Activated CD8-positive, alpha-beta T cell treated with anti-CD3 and anti-CD28 coated beads for 36 hours (primary cell): ENCODE measurements at regions not wholly inside any gene's neighbourhood (a gene's known extent, or its start where the extent isn't known, plus 50 kb on each side); places are given as distances from the start of the nearest gene placed in this dataset.
"Not testable (repeated sequence)": the region's sequence is repeated elsewhere in the genome, so short reads cannot be mapped to it uniquely, and the experiment has no call there.

Source experiments
- ATAC-seq: fragments of 200-7000 bp; cut with Tn5 transposase; one replicate; pipeline ENCODE4 v1.10.0; 2021; ENCODE audit warnings: mild to moderate bottlenecking, moderate library complexity
- CTCF ChIA-PET: fragments of 350-600 bp; sonication (Branson Sonifier 250); formaldehyde crosslinking; loops from one replicate; lab custom pipeline; 2021; ENCODE audit warnings: antibody characterized with exemption; lab: Charles Lee
- POLR2A ChIA-PET: fragments of 350-600 bp; sonication (Branson Sonifier 250); formaldehyde crosslinking; loops from one replicate; lab custom pipeline; 2021; ENCODE audit warnings: antibody characterized with exemption; lab: Charles Lee
- DNase-seq: peaks from one replicate; pipeline ENCODE4 v3.0.0-alpha.2; 2020
- H3K27ac Mint-ChIP-seq: one replicate; pipeline ENCODE4 v1.8.0; 2021; ENCODE audit warnings: mild to moderate bottlenecking, mixed read lengths
- H3K27me3 Mint-ChIP-seq: one replicate; pipeline ENCODE4 v1.8.0; 2021; ENCODE audit warnings: mixed read lengths
- H3K36me3 Mint-ChIP-seq: one replicate; pipeline ENCODE4 v1.8.0; 2021; ENCODE audit warnings: low read depth, mixed read lengths
- H3K4me1 Mint-ChIP-seq: one replicate; pipeline ENCODE4 v1.8.0; 2021; ENCODE audit warnings: low read depth, mixed read lengths
- H3K4me3 Mint-ChIP-seq: one replicate; pipeline ENCODE4 v1.8.0; 2021; ENCODE audit warnings: mild to moderate bottlenecking, moderate library complexity, mixed read lengths
- H3K9me3 Mint-ChIP-seq: one replicate; pipeline ENCODE4 v1.8.0; 2021; ENCODE audit warnings: mixed read lengths
- intact Hi-C: fragments of 100-400 bp; cut with micrococcal nuclease; formaldehyde crosslinking; loops from one replicate; pipeline ENCODE4 v1.10.0; 2022
- TF ChIP-seq, protein P1 (sequence below): fragments of 200-600 bp; IDR thresholded peaks from one replicate; pipeline ENCODE4 v1.8.0; 2022; ENCODE audit warnings: antibody characterized with exemption, mild to moderate bottlenecking

- ChIA-PET POLR2A (no interaction called here), CTCF (no interaction called here)
- Mint-ChIP-seq H3K9me3 (peaks cover 2% of the 10 kb centered on the region), H3K4me1 (no peaks in the 10 kb centered on the region), H3K36me3 (no peaks in the 10 kb centered on the region), H3K27ac (no peak overlapping the region), H3K4me3 (no peak overlapping the region), H3K27me3 (peaks cover 3% of the 10 kb centered on the region)
- TF ChIP-seq, protein P1, sequence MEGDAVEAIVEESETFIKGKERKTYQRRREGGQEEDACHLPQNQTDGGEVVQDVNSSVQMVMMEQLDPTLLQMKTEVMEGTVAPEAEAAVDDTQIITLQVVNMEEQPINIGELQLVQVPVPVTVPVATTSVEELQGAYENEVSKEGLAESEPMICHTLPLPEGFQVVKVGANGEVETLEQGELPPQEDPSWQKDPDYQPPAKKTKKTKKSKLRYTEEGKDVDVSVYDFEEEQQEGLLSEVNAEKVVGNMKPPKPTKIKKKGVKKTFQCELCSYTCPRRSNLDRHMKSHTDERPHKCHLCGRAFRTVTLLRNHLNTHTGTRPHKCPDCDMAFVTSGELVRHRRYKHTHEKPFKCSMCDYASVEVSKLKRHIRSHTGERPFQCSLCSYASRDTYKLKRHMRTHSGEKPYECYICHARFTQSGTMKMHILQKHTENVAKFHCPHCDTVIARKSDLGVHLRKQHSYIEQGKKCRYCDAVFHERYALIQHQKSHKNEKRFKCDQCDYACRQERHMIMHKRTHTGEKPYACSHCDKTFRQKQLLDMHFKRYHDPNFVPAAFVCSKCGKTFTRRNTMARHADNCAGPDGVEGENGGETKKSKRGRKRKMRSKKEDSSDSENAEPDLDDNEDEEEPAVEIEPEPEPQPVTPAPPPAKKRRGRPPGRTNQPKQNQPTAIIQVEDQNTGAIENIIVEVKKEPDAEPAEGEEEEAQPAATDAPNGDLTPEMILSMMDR, result no peak
- intact Hi-C loops, result no loop called here
- ATAC-seq (no peak), DNase-seq (no peak)
Measured at GRCh38 chr3:137854533-137855261, 90.6 kb downstream of the SOX14 start.

DNA sequence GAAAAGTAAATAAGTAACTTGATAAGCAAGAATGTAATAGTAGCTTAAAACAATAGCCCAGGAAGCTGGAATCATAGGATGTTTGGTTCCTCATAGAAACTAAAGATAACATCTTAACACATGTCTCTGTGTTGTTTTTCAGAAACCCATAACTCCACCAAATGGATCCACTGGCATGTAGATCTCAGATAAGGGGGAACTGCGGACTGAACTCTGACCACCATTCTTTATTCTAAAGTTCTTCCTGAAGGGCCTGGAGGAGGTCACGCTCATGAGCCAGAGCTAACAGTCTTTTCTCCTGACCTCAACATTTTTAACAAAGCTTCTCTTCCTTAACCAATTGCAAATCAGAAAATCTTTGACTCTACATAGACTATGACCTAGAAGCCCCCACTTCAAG lies 101.9 kb downstream of the SOX14 start:
- DNase-seq (no peak), ATAC-seq (no peak)
- POLR2A ChIA-PET, result no interaction called here
- Mint-ChIP-seq H3K9me3 (peaks cover 8% of the 10 kb centered on the region), H3K36me3 (peaks cover 1% of the 10 kb centered on the region), H3K4me1 (no peaks in the 10 kb centered on the region), H3K4me3 (no peak overlapping the region), H3K27me3 (no peaks in the 10 kb centered on the region), H3K27ac (no peak overlapping the region)
- CTCF ChIA-PET, result no interaction called here
- TF ChIP-seq, protein P1, result no peak
- intact Hi-C loops, result no loop called here

DNA sequence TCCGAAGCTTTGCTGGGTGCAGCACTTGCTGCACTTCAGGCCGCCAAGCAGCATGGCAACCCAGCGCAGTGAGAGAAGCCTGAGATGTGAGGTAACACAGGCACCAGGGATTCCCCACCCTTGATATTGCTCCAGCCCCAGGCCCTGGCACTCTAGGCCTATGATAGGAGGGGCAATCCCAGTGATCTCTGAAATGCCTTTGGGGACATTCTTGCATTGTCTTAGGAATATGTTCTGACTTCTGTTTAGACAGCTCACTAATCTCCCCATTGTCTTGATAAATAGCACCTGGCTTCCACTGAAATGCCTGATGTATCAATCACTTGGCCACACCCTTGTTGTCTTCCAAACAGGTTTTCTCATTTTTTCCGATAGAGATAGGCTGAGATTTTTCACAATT lies 102.8 kb downstream of the SOX14 start:
- POLR2A ChIA-PET, result no interaction called here
- ATAC-seq, result no peak
- TF ChIP-seq, protein P1, result no peak
- CTCF ChIA-PET, result no interaction called here
- H3K36me3 Mint-ChIP-seq, result peaks cover 1% of the 10 kb centered on the region
- no peaks in the 10 kb centered on the region for H3K4me1 Mint-ChIP-seq
- no peaks in the 10 kb centered on the region for H3K27me3 Mint-ChIP-seq
- H3K9me3 Mint-ChIP-seq, result peaks cover 15% of the 10 kb centered on the region
- DNase-seq, result no peak
- no peak overlapping the region for H3K27ac Mint-ChIP-seq
- intact Hi-C loops, result no loop called here
- H3K4me3 Mint-ChIP-seq, result no peak overlapping the region

DNA sequence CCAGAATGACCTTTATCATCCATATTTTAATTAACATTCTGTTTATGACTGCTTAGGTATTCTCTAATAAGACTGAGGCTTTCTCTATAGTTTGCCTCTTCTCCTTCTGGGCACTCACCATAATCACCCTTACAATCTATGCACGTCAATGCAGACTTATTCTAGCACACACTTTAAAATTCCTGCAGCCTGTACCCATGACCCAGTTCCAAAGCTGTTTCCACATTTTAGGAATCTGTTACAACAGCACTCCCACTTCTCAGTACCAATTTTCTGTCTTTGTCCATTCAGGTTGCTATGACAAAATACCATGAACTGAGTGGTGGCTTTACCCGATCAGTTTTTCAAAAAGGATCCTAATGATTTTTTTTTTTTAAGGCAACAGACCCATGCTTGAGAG lies 103.5 kb downstream of the SOX14 start:
- H3K4me3 Mint-ChIP-seq, result no peak overlapping the region
- no peak for DNase-seq
- ChIA-PET CTCF (no interaction called here), POLR2A (no interaction called here)
- intact Hi-C loops, result no loop called here
- peaks cover 18% of the 10 kb centered on the region for H3K9me3 Mint-ChIP-seq
- H3K4me1 Mint-ChIP-seq, result no peaks in the 10 kb centered on the region
- H3K27me3 Mint-ChIP-seq, result no peaks in the 10 kb centered on the region
- peaks cover 1% of the 10 kb centered on the region for H3K36me3 Mint-ChIP-seq
- TF ChIP-seq, protein P1, result no peak
- ATAC-seq, result no peak
- H3K27ac Mint-ChIP-seq, result no peak overlapping the region

- H3K4me3 Mint-ChIP-seq, result no peak overlapping the region
- peaks cover 1% of the 10 kb centered on the region for H3K36me3 Mint-ChIP-seq
- CTCF ChIA-PET, result no interaction called here
Measured at GRCh38 chr3:137869022-137869421, 104.9 kb downstream of the SOX14 start.

DNA sequence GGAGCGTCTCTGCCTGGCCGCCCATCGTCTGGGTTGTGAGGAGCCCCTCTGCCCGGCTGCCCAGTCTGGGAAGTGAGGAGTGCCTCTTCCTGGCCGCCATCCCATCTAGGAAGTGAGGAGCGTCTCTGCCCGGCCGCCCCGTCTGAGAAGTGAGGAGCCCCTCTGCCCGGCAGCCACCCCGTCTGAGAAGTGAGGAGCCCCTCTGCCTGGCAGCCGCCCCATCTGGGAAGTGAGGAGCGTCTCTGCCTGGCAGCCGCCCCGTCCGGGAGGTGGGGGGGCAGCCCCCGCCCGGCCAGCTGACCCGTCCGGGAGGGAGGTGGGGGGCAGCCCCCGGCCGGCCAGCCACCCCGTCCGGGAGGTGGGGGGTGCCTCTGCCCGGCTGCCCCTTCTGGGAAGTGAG lies 108.5 kb downstream of the SOX14 start:
- H3K27me3 Mint-ChIP-seq, intact Hi-C loops, ATAC-seq, H3K4me1 Mint-ChIP-seq, DNase-seq, H3K4me3 Mint-ChIP-seq, POLR2A ChIA-PET, H3K27ac Mint-ChIP-seq, H3K36me3 Mint-ChIP-seq: not testable (repeated sequence)
- H3K9me3 Mint-ChIP-seq, result peaks cover 30% of the 10 kb centered on the region
- CTCF ChIA-PET, result interaction anchor here (0.7 kb wide), 1 partner anchor 252 kb away, joined by 4 read pairs; no protein-coding TSS in a partner anchor

More at GRCh38 chr3:137869022-137869421, 104.9 kb downstream of the SOX14 start:
- Mint-ChIP-seq H3K9me3 (peaks cover 22% of the 10 kb centered on the region), H3K27me3 (no peaks in the 10 kb centered on the region), H3K27ac (no peak overlapping the region), H3K4me1 (no peaks in the 10 kb centered on the region)
- TF ChIP-seq, protein P1, result no peak
- POLR2A ChIA-PET, result no interaction called here
- ATAC-seq (no peak), DNase-seq (no peak)
- intact Hi-C loops, result no loop called here

- H3K4me1 Mint-ChIP-seq, intact Hi-C loops, H3K27me3 Mint-ChIP-seq, CTCF ChIA-PET, H3K4me3 Mint-ChIP-seq, H3K27ac Mint-ChIP-seq, H3K36me3 Mint-ChIP-seq, H3K9me3 Mint-ChIP-seq, ATAC-seq, DNase-seq: not testable (repeated sequence)
- POLR2A ChIA-PET, result interaction anchor here (0.6 kb wide), 1 partner anchor 1532 kb away, joined by 3 read pairs; no protein-coding TSS in a partner anchor
Measured at GRCh38 chr3:137896842-137897241, 113.1 kb upstream of the CLDN18 start.
